GM12864 (cell line): ENCODE measurements at regions not wholly inside any gene's neighbourhood (a gene's known extent, or its start where the extent isn't known, plus 50 kb on each side); places are given as distances from the start of the nearest gene placed in this dataset.

Experiments used
- DNase-seq: peaks from one replicate; pipeline ENCODE4 v3.0.0-alpha.2; 2011; ENCODE audit warnings: low read depth
- H3K4me3 ChIP-seq: 2 replicates; pipeline ENCODE4 v1.5.1; 2011; ENCODE audit warnings: mild to moderate bottlenecking, low read depth, low read length, control low read depth
- TF ChIP-seq, protein P1 (sequence below): IDR thresholded peaks from 2 replicates; pipeline ENCODE4 v1.5.1; 2011; ENCODE audit warnings: low read depth, mild to moderate bottlenecking, moderate library complexity, low read length, control low read depth, inconsistent platforms; ENCODE audit errors: missing control alignments

DNA sequence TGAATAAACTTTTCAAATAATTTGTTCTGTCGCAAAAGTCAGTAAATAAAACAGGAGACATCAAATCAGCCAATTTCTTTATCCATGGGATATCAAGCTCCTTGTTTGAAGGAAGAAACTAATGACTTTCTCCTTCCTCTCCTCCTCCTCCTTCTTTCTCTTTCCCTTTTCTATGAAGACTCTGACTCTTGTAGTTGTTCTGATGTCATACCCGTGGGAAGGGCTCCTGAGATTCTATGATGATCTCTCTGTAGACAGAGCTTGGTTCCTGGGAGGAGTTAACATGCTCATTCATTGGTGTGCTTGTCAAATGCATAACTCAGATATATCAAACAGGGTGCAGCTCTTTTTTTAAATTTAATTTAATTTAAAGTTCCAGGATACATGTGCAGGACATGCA, 118.7 kb upstream of the KCTD1 start:
- TF ChIP-seq, protein P1, sequence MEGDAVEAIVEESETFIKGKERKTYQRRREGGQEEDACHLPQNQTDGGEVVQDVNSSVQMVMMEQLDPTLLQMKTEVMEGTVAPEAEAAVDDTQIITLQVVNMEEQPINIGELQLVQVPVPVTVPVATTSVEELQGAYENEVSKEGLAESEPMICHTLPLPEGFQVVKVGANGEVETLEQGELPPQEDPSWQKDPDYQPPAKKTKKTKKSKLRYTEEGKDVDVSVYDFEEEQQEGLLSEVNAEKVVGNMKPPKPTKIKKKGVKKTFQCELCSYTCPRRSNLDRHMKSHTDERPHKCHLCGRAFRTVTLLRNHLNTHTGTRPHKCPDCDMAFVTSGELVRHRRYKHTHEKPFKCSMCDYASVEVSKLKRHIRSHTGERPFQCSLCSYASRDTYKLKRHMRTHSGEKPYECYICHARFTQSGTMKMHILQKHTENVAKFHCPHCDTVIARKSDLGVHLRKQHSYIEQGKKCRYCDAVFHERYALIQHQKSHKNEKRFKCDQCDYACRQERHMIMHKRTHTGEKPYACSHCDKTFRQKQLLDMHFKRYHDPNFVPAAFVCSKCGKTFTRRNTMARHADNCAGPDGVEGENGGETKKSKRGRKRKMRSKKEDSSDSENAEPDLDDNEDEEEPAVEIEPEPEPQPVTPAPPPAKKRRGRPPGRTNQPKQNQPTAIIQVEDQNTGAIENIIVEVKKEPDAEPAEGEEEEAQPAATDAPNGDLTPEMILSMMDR = no peak
- DNase-seq = no peak

DNA sequence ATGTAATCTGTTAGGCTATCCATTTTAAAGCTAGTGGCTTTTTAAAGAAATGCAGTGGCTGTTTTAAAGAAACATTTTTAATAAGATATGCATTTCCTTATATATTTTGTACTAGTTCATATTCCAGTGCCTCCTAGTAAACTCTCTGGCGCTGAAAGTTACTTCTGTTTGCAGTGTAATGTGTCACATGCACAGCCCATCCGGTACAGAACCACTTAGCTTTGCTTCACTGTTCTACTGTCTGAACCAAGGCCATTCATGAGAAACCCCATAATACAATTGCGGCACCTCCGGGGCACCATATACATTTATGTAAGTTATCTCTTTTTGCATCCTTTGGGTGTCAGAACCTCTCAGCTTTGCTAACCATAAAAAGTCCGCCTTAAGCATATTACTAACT, 114.6 kb upstream of the KCTD1 start:
- TF ChIP-seq, protein P1 = no peak
- no peak for DNase-seq
- H3K4me3 ChIP-seq = no peak overlapping the region

More for the DNA sequence above, 118.7 kb upstream of the KCTD1 start:
- H3K4me3 ChIP-seq = no peak overlapping the region

DNA sequence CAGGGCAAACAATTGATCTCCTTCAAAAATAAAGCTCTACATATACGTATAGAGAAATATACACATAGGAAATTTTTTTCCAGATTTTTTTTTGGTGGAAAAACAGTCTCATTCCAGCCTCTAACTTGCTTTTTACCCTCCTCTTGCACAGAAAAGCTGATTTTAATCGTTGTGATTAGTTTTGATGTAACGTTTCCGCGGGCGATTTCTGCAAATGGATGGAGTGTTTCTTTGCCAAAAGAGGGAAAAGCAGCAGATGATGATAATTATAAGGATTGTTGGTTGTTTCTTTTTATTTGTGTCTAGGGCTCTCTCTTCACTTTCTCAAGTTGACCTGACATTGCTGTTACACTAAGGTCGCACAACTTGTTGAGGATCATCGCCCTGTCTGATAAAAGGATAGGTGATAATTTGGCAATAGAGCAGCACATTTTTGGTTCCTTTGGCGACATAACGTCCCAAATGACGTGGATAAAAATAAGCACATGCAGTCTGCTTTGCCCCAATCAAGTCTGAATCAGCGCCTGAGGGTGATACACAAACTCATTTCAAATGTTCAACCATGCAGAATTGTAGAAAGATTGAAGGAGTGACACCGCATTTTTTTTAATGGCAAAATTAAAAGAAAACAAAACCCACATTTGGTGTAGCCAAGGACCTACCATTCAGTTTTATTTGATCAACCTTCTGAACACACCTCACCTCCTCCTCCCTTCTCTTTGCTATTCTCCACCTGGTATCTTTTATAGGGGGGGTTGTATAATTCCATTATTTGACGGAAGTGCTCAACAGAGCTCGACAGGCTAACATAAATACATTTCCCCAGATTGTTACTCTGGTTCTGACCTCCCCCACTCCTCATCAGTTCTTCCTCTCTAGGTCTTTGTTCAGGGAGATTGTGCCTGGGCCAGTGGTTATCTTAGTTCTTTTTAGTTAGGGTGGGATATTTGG, 109.6 kb upstream of the KCTD1 start:
- H3K4me3 ChIP-seq = peak overlapping the region; percentile 66; the same call in 1 of the 2 replicates
- DNase-seq = no peak
- TF ChIP-seq, protein P1 = no peak

DNA sequence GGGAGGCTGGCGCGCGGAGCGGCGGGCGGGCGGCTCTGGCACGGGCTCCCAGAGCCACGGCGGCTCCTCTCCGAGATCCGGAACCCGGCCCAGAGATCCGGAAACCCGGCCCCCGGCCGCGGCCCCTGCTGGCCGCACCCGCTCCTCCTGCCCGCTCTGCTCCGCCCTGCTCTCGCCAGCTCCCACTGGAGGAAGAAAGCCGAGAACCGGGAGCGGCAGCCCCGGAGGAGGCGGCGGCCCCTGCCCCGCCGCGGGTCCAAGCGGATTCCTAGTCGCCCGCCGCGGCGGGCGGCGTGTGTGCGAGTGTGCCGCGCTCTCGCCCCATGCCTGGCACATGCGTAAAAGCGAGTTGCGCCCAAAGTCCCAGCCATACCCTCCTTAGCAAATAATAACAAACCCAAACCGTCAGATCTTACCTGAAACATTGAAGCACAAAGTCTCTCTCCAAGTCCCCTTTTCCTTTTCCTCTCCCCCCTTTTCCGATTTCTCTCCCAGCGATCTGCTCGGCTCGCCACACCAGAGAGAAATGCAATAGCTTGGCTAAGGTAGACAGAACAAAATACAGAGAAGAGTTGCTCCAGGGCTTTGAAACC, 108.7 kb upstream of the KCTD1 start:
- TF ChIP-seq, protein P1 = peak; percentile 28
- DNase-seq = no peak
- H3K4me3 ChIP-seq = peak overlapping the region; percentile 66

DNA sequence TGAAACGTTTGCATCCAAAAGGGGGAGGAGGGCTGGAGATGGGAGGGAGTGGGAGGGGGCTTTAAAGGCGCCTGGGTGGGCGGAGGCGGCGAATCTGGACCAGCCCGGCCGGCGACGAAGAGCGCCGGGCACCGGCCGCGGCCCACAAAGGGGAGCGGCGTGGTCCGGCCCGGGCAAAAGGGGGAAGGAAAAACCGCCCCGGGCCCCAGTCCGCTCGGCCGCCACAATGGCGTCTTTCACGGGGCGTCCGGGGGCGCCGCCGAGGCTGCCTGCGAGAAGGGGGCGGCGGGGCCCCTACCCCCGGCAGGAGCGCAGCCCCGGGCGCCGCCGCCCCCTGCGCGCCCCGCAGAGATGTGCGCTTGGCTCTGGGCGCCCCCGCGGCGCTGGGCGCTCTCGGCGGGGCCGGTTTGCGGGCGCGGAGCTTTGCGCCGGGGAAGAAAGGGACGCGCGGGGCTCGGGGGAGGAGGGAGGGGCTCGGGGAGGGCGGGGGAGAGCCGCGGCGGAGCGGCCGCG, 108.1 kb upstream of the KCTD1 start:
- DNase-seq = no peak
- TF ChIP-seq, protein P1 = no peak

DNA sequence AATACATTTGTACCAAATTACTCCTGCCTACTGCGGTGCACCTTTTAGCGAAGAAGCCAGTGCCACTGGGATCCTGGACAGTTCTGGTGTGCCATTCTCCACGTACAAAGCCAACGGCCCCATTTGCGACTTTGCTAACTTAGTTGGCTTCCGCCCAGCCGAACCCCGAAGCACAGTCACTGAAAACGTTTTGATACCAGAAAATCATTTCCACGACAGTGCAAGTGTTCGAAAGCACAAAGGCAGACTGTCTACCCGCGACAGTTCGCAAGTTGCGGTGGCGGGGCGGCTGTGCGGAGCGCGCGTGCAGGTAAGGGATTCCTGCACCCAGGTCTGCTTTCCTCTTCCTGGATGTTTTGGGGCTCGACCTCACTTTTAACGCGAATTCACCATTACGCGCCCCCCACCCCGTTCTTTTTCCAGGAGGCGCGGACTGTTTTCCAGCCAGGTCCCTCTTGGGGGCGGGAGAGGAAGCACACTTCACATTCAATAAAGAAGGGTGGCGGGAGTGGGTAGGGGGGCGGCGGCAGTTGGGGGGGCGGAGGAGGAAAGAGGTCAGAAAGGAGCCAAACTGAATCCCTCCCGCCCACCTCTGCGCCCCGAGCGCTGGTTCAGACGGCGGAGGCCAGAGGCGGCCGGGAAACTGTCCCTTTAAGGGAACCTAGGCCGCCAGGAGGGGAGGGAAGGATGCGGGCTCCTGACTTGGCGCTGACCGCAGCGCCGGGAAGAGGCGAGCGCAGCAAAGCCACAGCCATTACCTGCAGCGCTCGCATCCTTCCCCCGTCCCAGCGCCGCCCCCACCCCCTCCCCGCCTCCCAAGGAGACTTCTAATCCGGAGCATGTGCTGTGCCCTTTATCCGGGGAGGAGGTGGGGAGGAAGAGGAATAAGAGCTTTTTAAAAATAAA, 107.4 kb upstream of the KCTD1 start:
- TF ChIP-seq, protein P1 = no peak
- no peak for DNase-seq
- peak overlapping the region; percentile 66 for H3K4me3 ChIP-seq

More for the DNA sequence above, 108.1 kb upstream of the KCTD1 start:
- peak overlapping the region; percentile 66 for H3K4me3 ChIP-seq
